ENCODE measurements at regions not wholly inside any gene's neighbourhood (a gene's known extent, or its start where the extent isn't known, plus 50 kb on each side); places are given as distances from the start of the nearest gene placed in this dataset.

- no peak for ATAC-seq
- Histone ChIP-seq H3K79me2 (ENCODE audit: insufficient read depth, low read length) (no peaks in the 10 kb centered on the region), H3K4me1 (ENCODE audit: insufficient read depth, low read length) (no peaks in the 10 kb centered on the region), H3K4me3 (replicated peaks in 1 of 3; ENCODE audit: insufficient read depth in 1 of 3, low read depth in 2 of 3, low read length in 3 of 3) (no peak overlapping the region), H3K4me2 (ENCODE audit: low read depth, low read length) (no peak overlapping the region), H2AFZ (ENCODE audit: low read length) (no peak overlapping the region), H3K27me3 (ENCODE audit: control insufficient read depth in 1 of 2, insufficient read depth in 2 of 2, low read length in 2 of 2) (no peaks in the 10 kb centered on the region), H3K36me3 (replicated peaks in 1 of 2; ENCODE audit: control insufficient read depth in 1 of 2, insufficient read depth in 2 of 2, low read length in 2 of 2) (no peaks in the 10 kb centered on the region), H3K9ac (ENCODE audit: insufficient read depth, low read depth, low read length) (no peak overlapping the region), H3K27ac (ENCODE audit: extremely low read length, insufficient read depth, low read length) (no peak overlapping the region), H3K9me3 (ENCODE audit: low read length) (no peaks in the 10 kb centered on the region), H4K20me1 (ENCODE audit: insufficient read depth, low read length) (no peaks in the 10 kb centered on the region)
- 61% methylated on average over 7 of the region's 7 CpGs for WGBS (ENCODE audit: low lambda C conversion rate)
- POLR2A ChIA-PET = no interaction called here
- intact Hi-C loops (cut with micrococcal nuclease; ENCODE audit: unreplicated experiment) = loop anchor here (5.0 kb wide), 1 partner anchor 1369 kb away; no protein-coding TSS in a partner anchor
- TF ChIP-seq ZNF589 (CRISPR knock-in tag; conservative IDR thresholded peaks at IDR 0.05) (no peak), SOX6 (IDR thresholded peaks at IDR 0.05) (no peak), SOX6 (CRISPR knock-in tag; IDR thresholded peaks at IDR 0.05) (no peak), NBN (conservative IDR thresholded peaks at IDR 0.05) (no peak), MTF2 (CRISPR knock-in tag; IDR thresholded peaks at IDR 0.05; ENCODE audit: borderline replicate concordance) (no peak), MXD3 (CRISPR knock-in tag; IDR thresholded peaks at IDR 0.05) (no peak), SCMH1 (CRISPR knock-in tag; IDR thresholded peaks at IDR 0.05; ENCODE audit: borderline replicate concordance) (no peak), SMC3 (IDR thresholded peaks at IDR 0.05; ENCODE audit: low read length) (no peak), WIZ (CRISPR knock-in tag; IDR thresholded peaks at IDR 0.05) (no peak), ZNF703 (CRISPR knock-in tag; IDR thresholded peaks at IDR 0.05; ENCODE audit: borderline replicate concordance) (no peak), BRF2 (CRISPR knock-in tag; IDR thresholded peaks at IDR 0.05) (no peak), TBX3 (IDR thresholded peaks at IDR 0.05; ENCODE audit: borderline replicate concordance) (no peak)
- in situ Hi-C loops (cut with HindIII; ENCODE audit: extremely low pct_ligation_motif_present, low pct_unique_long_range_greater_than_20kb) = loop anchor here (5.0 to 25.0 kb wide), 3 partner anchors 364 to 1559 kb away; no protein-coding TSS in a partner anchor
- BruUV-seq (replicated peaks) = no TSS peak
- no peak for DNase-seq (ENCODE audit: low spot score)
- CTCF ChIA-PET (ENCODE audit: low intra/inter-chr PET ratio, low total read pairs) = no interaction called here
- no peak for FAIRE-seq
These were observed 216.9 kb upstream of the PARD3B start for GRCh38 chr2:204328373-204328772.
